MM.1S (cell line): ENCODE measurements at regions not wholly inside any gene's neighbourhood (a gene's known extent, or its start where the extent isn't known, plus 50 kb on each side); places are given as distances from the start of the nearest gene placed in this dataset.

Source experiments
- EZH2 ChIP-seq: fragments of 300-600 bp; sonication (generic); optimal IDR thresholded peaks from 2 replicates; pipeline ENCODE3; 2017; ENCODE audit warnings: low read depth, mild to moderate bottlenecking, antibody characterized with exemption, low read length, mixed read lengths
- TF ChIP-seq, protein P1 (sequence below): fragments of 300-600 bp; sonication (generic); IDR thresholded peaks from 2 replicates; pipeline ENCODE4 v1.5.1; 2016; ENCODE audit warnings: antibody characterized with exemption, low read length, mixed read lengths

GRCh38 chr6:148090326-148090725 is 252.3 kb upstream of the SASH1 start:
- TF ChIP-seq EZH2 = no peak
- TF ChIP-seq, protein P1, sequence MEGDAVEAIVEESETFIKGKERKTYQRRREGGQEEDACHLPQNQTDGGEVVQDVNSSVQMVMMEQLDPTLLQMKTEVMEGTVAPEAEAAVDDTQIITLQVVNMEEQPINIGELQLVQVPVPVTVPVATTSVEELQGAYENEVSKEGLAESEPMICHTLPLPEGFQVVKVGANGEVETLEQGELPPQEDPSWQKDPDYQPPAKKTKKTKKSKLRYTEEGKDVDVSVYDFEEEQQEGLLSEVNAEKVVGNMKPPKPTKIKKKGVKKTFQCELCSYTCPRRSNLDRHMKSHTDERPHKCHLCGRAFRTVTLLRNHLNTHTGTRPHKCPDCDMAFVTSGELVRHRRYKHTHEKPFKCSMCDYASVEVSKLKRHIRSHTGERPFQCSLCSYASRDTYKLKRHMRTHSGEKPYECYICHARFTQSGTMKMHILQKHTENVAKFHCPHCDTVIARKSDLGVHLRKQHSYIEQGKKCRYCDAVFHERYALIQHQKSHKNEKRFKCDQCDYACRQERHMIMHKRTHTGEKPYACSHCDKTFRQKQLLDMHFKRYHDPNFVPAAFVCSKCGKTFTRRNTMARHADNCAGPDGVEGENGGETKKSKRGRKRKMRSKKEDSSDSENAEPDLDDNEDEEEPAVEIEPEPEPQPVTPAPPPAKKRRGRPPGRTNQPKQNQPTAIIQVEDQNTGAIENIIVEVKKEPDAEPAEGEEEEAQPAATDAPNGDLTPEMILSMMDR = no peak
